GM12891 (cell line): ENCODE measurements at regions not wholly inside any gene's neighbourhood (a gene's known extent, or its start where the extent isn't known, plus 50 kb on each side); places are given as distances from the start of the nearest gene placed in this dataset.

ENCODE experiments used
- DNase-seq: peaks from one replicate; pipeline ENCODE4 v3.0.0; 2011; ENCODE audit warnings: low spot score; ENCODE audit not compliant: insufficient read length
- FAIRE-seq: peaks from 2 replicates; lab custom pipeline; 2011; peaks lifted over from hg19 to GRCh38; lab: Jason Lieb, UNC
- PAX5 ChIP-seq: IDR thresholded peaks from 2 replicates; pipeline ENCODE4 v1.6.1; 2011; ENCODE audit warnings: low read length, moderate library complexity, mild to moderate bottlenecking; ENCODE audit not compliant: insufficient read depth, severe bottlenecking
- POLR2A ChIP-seq: IDR thresholded peaks from 2 replicates; pipeline ENCODE4 v1.6.1; 2011; ENCODE audit warnings: low read depth, low read length, control low read depth
- POLR2AphosphoS5 ChIP-seq: IDR thresholded peaks from 2 replicates; pipeline ENCODE4 v1.6.1; 2011; ENCODE audit warnings: low read depth, low read length, control low read depth
- POU2F2 ChIP-seq: IDR thresholded peaks from 2 replicates; pipeline ENCODE4 v1.6.1; 2011; ENCODE audit warnings: low read depth, mild to moderate bottlenecking, control low read depth, low read length, moderate library complexity
- SPI1 ChIP-seq: IDR thresholded peaks from 2 replicates; pipeline ENCODE4 v1.6.1; 2011; ENCODE audit warnings: low read depth, low read length, control low read depth
- TAF1 ChIP-seq: IDR thresholded peaks from 2 replicates; pipeline ENCODE4 v1.6.1; 2011; ENCODE audit warnings: low read depth, low read length, control low read depth

GRCh38 chr5:2106721-2107120 is 224.0 kb upstream of the IRX4 start:
- TF ChIP-seq TAF1 (no peak), POLR2AphosphoS5 (no peak), PAX5 (no peak)
- no peak for DNase-seq
- no peak for FAIRE-seq

GRCh38 chr5:2105141-2105540 is 222.4 kb upstream of the IRX4 start:
- TF ChIP-seq POLR2AphosphoS5 (no peak), POU2F2 (no peak), POLR2A (no peak), SPI1 (no peak), PAX5 (no peak), TAF1 (no peak)
- DNase-seq: no peak
- FAIRE-seq: no peak

- no peak for FAIRE-seq
- DNase-seq: no peak
- TF ChIP-seq TAF1 (no peak), POLR2A (no peak), SPI1 (no peak), POU2F2 (no peak), PAX5 (no peak), POLR2AphosphoS5 (no peak)
Measured at GRCh38 chr5:2103940-2104339, 221.2 kb upstream of the IRX4 start.

- no peak for TF ChIP-seq POLR2A
- FAIRE-seq (no peak), DNase-seq (no peak)
Measured at GRCh38 chr5:2102819-2103776, 220.4 kb upstream of the IRX4 start.

- FAIRE-seq (no peak), DNase-seq (no peak)
- TF ChIP-seq POU2F2 (no peak), TAF1 (no peak), POLR2AphosphoS5 (no peak), PAX5 (no peak), SPI1 (no peak)
Measured at GRCh38 chr5:2101685-2102084, 219.0 kb upstream of the IRX4 start.

- TF ChIP-seq SPI1 (no peak), POU2F2 (no peak), TAF1 (no peak), PAX5 (no peak), POLR2AphosphoS5 (no peak), POLR2A (no peak)
- FAIRE-seq (no peak), DNase-seq (no peak)
Measured at GRCh38 chr5:2096887-2097505, 214.3 kb upstream of the IRX4 start.

GRCh38 chr5:2095011-2095410 is 212.3 kb upstream of the IRX4 start:
- no peak for FAIRE-seq
- TF ChIP-seq PAX5 (no peak), POLR2AphosphoS5 (no peak), POLR2A (no peak), SPI1 (no peak), TAF1 (no peak), POU2F2 (no peak)
- no peak for DNase-seq

GRCh38 chr5:2094616-2094995 is 211.9 kb upstream of the IRX4 start:
- no peak for TF ChIP-seq POU2F2
- no peak for TF ChIP-seq SPI1
- no peak for TF ChIP-seq POLR2A
- no peak for TF ChIP-seq POLR2AphosphoS5
- no peak for TF ChIP-seq TAF1
- TF ChIP-seq PAX5: no peak
- FAIRE-seq (no peak), DNase-seq (no peak)

- TF ChIP-seq POLR2A (no peak), SPI1 (no peak), POLR2AphosphoS5 (no peak), POU2F2 (no peak), PAX5 (no peak), TAF1 (no peak)
- FAIRE-seq: no peak
- no peak for DNase-seq
Measured at GRCh38 chr5:2093859-2094615, 211.3 kb upstream of the IRX4 start.

- FAIRE-seq: no peak
- DNase-seq: no peak
- TF ChIP-seq POLR2AphosphoS5 (no peak), SPI1 (no peak), POU2F2 (no peak), POLR2A (no peak), TAF1 (no peak)
Measured at GRCh38 chr5:2091921-2092320, 209.2 kb upstream of the IRX4 start.
